OCI-M2 (cell line): ENCODE measurements at regions not wholly inside any gene's neighbourhood (a gene's known extent, or its start where the extent isn't known, plus 50 kb on each side); places are given as distances from the start of the nearest gene placed in this dataset.
"Not testable (repeated sequence)": the region's sequence is repeated elsewhere in the genome, so short reads cannot be mapped to it uniquely, and the experiment has no call there.

ENCODE experiments used
- DNase-seq: peaks from one replicate; lab custom pipeline; 2025; ENCODE audit not compliant: unreplicated experiment; lab: John Stamatoyannopoulos, UW

GRCh38 chr17:68705714-68706076 lies 104.5 kb upstream of the FAM20A start:
- DNase-seq, result no peak

DNA sequence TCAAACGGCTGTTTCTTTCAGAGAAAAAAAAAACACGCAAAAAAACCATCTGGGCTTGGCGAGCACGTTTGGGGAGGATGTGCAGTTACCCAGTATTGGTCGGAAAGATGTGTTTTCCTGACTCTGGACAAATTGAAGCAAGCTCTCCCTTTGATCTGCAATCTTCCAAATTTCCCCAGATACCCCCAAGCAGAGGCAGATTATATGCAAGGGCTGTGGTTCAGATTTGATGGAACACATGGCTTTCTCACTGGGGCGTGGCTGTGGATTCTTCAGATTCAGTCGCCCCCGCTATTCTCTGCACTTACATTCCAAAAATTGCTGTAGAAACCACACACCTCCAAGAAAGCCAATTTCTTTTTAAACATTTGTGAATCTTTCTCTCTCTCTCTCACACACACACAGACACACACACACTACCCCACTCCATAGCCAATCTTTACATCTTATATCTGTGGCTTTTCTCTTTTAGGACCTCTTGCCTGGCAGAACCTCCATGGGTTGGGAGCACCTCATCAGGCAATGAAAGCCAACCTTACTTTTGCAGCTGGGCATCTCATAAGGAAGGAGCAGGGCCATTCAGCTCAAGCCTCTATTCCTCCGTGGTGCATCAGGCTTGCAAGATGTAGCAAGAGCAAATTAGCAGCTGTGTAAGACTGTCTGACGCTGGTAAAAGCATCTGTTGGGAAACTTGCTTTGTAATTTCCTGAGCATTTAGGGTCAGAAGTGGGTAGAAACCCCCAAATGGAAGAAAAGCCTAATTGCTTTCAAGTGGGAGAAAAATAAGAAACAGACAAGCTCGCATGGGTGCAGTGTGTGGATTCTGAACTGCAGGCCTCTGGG lies 103.9 kb upstream of the FAM20A start:
- no peak for DNase-seq

- no peak for DNase-seq
Observed at GRCh38 chr17:68701046-68701445, 99.9 kb upstream of the FAM20A start.

DNA sequence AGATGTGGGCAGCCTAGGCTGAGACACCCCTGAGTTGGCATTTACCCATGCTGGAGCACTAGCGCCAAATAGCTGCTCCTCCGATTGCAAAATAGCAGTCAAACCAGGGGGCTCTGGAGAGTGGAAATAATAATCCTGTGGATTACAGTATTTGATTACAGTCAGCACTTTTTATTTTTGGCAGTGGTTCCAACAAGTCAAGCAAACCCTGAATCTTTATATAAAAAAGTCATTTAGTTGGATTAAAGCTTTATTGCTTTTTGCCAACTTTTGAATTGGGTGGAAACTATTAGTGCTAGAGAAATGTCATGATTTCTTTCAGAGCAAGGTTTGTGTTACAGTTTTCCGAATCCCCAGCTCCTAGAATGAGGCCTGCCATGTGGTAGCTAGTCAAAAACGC lies 99.3 kb upstream of the FAM20A start:
- DNase-seq, result no peak

GRCh38 chr17:68699936-68700335 lies 98.8 kb upstream of the FAM20A start:
- no peak for DNase-seq

GRCh38 chr17:68698746-68699145 lies 97.6 kb upstream of the FAM20A start:
- DNase-seq, result no peak

GRCh38 chr17:68697850-68698361 lies 96.7 kb upstream of the FAM20A start:
- DNase-seq, result no peak

- DNase-seq, result no peak
Observed at GRCh38 chr17:68695659-68696058, 94.5 kb upstream of the FAM20A start.

DNA sequence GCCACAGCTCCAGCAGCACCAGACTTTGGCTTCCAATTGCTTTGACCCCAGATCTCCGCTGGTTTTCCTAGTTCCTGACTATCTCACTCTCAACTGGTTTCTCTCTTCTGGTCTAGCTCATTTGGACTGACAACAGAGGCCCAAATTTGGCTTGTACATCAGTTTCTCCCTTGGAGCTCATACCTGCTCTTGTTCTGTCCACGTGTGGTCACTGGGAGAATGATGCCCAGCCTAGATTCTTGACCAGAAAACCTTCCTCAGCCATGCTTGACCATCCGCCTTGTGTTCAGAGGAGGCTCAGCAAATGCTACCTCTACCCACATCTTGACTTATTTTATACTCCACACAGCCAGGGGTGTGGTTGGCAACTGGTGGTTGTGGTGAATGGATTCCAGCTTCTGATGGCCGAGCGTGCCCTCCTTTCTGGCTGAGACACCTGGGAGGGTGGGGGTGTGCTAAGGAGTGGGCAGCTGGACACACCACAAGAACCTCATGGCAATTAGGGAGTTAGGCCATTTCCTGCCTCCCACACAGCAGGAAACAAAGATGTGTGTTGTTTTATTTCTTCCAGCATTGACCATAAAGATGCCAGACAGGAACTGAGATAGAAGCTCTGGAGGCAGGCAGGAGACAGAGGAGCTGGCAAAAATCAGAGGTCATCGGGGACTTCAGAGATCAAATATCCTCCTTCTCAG lies 93.8 kb upstream of the FAM20A start:
- no peak for DNase-seq

DNA sequence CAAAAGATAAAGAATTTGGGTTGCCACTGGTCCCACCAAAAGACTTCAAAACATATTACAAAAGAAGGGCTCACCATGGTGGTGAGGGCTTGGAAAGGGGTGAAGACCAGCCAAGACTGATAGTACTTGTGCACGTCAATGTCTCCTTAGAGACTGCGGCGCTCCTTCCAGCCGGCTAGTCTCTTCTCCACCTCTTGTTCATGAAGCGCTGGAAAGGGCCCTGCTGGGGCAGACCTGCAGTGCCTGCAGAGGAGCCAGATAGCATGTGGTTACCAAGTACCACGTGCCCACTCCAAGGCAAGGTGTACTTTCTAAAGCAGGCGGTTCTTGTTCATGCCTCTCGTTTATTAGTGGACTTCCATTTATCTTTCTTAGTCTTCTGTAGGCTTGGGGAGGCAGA lies 92.7 kb upstream of the FAM20A start:
- DNase-seq, result no peak

DNA sequence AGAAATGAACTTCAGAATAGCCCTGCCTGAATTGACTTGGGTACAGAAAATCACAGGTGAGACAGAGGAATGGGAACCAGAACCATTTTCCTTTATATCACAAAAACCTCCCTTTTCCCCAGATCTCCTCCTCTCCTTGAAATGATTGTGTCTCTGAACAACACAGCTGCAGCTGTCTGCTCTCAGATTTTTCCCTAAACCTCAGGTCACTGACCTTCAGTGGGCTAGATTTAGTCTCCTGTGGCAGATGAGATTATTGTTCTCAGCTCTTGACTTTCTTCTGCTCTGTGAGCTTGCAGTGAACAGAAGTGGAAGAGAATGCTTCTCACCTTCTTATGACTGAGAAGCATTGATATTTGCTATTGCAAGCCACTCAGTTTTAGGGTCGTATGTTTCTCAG lies 92.3 kb upstream of the FAM20A start:
- DNase-seq, result no peak

DNA sequence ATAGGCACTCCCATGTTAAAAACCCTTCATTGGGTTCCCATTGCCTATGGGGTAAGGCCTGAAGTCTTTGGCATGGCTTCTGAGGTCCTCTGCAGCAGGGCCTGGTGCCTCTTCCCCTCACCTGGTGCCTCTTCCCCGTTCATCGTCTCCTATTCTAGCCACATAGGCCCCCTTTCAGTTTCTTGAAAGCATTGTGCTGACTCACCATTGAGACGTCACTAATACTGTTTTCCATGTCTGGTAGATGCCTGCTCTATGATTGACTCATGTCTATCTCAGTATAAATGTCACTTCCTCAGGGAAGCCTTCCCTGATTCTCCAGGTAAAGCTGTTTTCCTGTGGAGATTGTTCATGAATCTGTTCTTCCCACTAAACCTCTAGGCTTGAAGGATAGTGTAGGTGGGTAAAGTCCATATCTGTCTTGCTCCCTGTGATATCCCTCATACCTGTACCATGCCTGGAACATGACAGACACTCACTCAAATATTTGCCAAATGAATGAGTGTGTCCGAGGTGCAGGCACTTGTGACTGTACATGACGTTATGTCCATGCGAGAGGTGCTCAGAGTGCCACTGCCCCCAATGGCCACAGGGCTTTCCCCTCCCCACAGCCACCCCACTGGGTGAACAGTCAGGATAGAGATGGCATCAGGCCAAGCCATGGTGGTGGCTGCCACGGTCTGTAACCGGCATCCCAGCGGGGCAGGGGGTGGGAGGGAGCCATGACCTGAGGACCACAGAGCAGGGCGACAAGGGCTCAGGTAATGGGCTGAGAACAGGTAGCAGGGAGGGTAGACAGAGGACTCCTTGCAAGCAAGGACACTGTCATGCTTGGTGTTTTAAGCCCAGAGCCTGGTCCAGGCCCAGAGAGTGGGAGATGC lies 85.2 kb upstream of the FAM20A start:
- no peak for DNase-seq

GRCh38 chr17:68684949-68685357 lies 83.8 kb upstream of the FAM20A start:
- no peak for DNase-seq

GRCh38 chr17:68682903-68683302 lies 81.7 kb upstream of the FAM20A start:
- DNase-seq, result no peak

DNA sequence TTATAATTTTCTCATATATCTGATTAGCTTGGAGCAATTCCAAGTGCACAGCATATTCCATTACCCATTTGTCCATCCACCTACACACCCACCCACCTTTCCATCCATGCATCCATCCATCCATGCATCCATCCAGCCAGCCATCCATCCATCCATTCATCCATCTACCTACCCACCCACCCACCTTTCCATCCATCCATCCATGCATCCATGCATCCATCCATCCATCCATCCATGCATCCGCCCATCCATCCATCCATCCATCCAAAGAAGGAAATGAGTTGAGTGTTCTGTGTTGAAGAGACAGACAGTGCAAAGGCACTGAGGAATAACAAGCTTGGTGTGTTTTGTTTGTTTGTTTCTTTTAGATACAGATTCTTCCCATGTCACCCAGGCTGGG lies 78.7 kb upstream of the FAM20A start:
- no peak for DNase-seq

DNA sequence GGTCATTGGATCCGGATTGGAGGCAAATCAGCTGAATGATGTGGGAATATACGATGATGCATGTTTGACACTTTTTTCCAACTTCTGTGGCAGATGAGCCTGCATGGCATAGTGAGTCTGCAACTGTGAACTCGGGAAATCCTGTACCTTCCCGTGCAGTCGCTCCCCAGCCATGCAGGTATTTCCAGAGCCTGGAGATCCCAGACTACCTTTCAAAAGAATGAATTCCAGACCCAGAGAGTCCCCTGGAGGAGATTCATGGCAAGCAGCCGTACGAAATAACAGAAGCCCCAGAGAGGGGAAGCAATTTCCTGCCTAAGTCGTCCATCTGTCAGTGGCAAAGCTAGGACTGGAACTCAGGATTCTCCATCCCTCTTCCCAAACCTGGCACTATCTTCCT lies 75.7 kb upstream of the FAM20A start:
- no peak for DNase-seq

GRCh38 chr17:68675723-68676122 lies 74.6 kb upstream of the FAM20A start:
- no peak for DNase-seq

- DNase-seq, result no peak
Observed at GRCh38 chr17:68674029-68674925, 73.1 kb upstream of the FAM20A start.

GRCh38 chr17:68670967-68671693 lies 70.0 kb upstream of the FAM20A start:
- no peak for DNase-seq

DNA sequence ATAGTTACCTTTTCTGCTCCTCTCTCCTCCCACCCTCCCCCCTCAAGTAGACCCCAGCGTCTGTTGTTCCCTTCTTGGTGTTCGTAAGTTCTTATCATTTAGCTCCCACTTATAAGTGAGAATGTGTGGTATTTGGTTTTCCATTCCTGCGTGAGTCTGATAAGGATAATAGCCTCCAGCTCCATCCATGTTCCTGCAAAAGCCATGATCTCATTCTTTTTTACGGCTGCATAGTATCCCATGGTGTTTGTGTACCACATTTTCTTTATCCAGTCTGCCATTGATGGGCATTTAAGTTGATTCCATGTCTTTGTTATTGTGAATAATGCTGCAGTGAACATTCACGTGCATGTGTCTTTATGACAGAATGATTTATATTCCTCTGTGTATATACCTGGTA lies 65.3 kb upstream of the FAM20A start:
- not testable (repeated sequence) for DNase-seq
